IMR-90 (cell line): ENCODE measurements at regions not wholly inside any gene's neighbourhood (a gene's known extent, or its start where the extent isn't known, plus 50 kb on each side); places are given as distances from the start of the nearest gene placed in this dataset.

Experiments used
- ATAC-seq: fragments of 200-7000 bp; cut with Tn5 transposase; 2 replicates; pipeline ENCODE4 v1.9.1; 2020; ENCODE audit warnings: low read depth, mild to moderate bottlenecking, moderate library complexity
- BruUV-seq: library from RNA; stranded (reverse); fragments of 400-500 nt; replicated peaks from 2 replicates; lab custom pipeline; 2021; lab: Mats Ljungman, UMichigan
- CTCF ChIA-PET: fragments of 300-600 bp; formaldehyde crosslinking; extraction: SDS; loops from one replicate; lab custom pipeline; 2021; ENCODE audit warnings: antibody characterized with exemption; lab: Yijun Ruan, JAX
- POLR2A ChIA-PET: fragments of 300-600 bp; sonication (Branson Sonifier 250); formaldehyde crosslinking; loops from one replicate; lab custom pipeline; 2022; ENCODE audit warnings: antibody characterized with exemption; ENCODE audit not compliant: unreplicated experiment; lab: Charles Lee
- DNase-seq: peaks from one replicate; pipeline ENCODE4 v3.0.0; 2013
- H2AFZ ChIP-seq: replicated peaks from 2 replicates; pipeline ENCODE3; 2013; ENCODE audit warnings: low read length, mild to moderate bottlenecking; ENCODE audit not compliant: poor library complexity
- H2AK5ac ChIP-seq: 2 replicates; pipeline ENCODE4 v1.6.1; 2013; ENCODE audit warnings: low read depth, low read length, inconsistent platforms
- H2AK9ac ChIP-seq: replicated peaks from 2 replicates; pipeline ENCODE3; 2013; ENCODE audit warnings: mild to moderate bottlenecking, low read depth, low read length, moderate library complexity; ENCODE audit not compliant: poor library complexity
- H2BK120ac ChIP-seq: 2 replicates; pipeline ENCODE4 v1.6.1; 2013; ENCODE audit warnings: low read depth, low read length, inconsistent platforms
- H2BK15ac ChIP-seq: 3 replicates; pipeline ENCODE4 v1.6.1; 2013; ENCODE audit warnings: low read depth, low read length, inconsistent platforms
- H2BK20ac ChIP-seq: 2 replicates; pipeline ENCODE4 v1.6.1; 2013; ENCODE audit warnings: low read depth, mild to moderate bottlenecking, inconsistent platforms, low read length, moderate library complexity
- H2BK5ac ChIP-seq: 2 replicates; pipeline ENCODE4 v1.6.1; 2013; ENCODE audit warnings: mild to moderate bottlenecking, low read depth, low read length, inconsistent platforms; ENCODE audit not compliant: poor library complexity, severe bottlenecking
- H3K14ac ChIP-seq: replicated peaks from 2 replicates; pipeline ENCODE4 v1.6.1; 2013; ENCODE audit warnings: low read depth, low read length, inconsistent platforms
- H3K18ac ChIP-seq: 2 replicates; pipeline ENCODE4 v1.6.1; 2013; ENCODE audit warnings: low read depth, low read length, control low read depth
- H3K23ac ChIP-seq: 2 replicates; pipeline ENCODE4 v1.6.1; 2013; ENCODE audit warnings: low read depth, low read length, inconsistent platforms
- H3K27ac ChIP-seq: 2 replicates; pipeline ENCODE4 v1.5.1; 2013; ENCODE audit warnings: mild to moderate bottlenecking, control low read depth, low read length; ENCODE audit not compliant: insufficient read depth
- H3K27me3 ChIP-seq: 2 replicates; pipeline ENCODE4 v1.6.1; 2013; ENCODE audit warnings: low read length; ENCODE audit not compliant: control insufficient read depth, insufficient read depth
- H3K36me3 ChIP-seq: 2 replicates; pipeline ENCODE4 v1.6.1; 2013; ENCODE audit warnings: low read length, mixed read lengths; ENCODE audit not compliant: control insufficient read depth, insufficient read depth
- H3K4ac ChIP-seq: 2 replicates; pipeline ENCODE4 v1.6.1; 2013; ENCODE audit warnings: low read depth, low read length, inconsistent platforms
- H3K4me1 ChIP-seq: 2 replicates; pipeline ENCODE4 v1.6.1; 2013; ENCODE audit warnings: low read length, mixed read lengths; ENCODE audit not compliant: control insufficient read depth, insufficient read depth
- H3K4me2 ChIP-seq: 2 replicates; pipeline ENCODE4 v1.6.1; 2013; ENCODE audit warnings: low read depth, mild to moderate bottlenecking, control low read depth, low read length, moderate library complexity
- H3K4me3 ChIP-seq: 2 replicates; pipeline ENCODE4 v1.5.1; 2013; ENCODE audit warnings: low read depth, mild to moderate bottlenecking, control low read depth, low read length, moderate library complexity; ENCODE audit not compliant: insufficient read depth
- H3K56ac ChIP-seq: 2 replicates; pipeline ENCODE4 v1.6.1; 2013; ENCODE audit warnings: low read length, inconsistent platforms; ENCODE audit not compliant: insufficient read depth; ENCODE audit errors: extremely low read depth
- H3K79me1 ChIP-seq, 2 experiments: 2 replicates each; pipeline ENCODE4 v1.6.1; 2013; ENCODE audit warnings: low read length in 2 of 2, inconsistent platforms in 1 of 2, low read depth in 1 of 2
- H3K9ac ChIP-seq: 2 replicates; pipeline ENCODE4 v1.6.1; 2013; ENCODE audit warnings: low read depth, low read length, control low read depth
- H3K9me1 ChIP-seq: 2 replicates; pipeline ENCODE4 v1.6.1; 2013; ENCODE audit warnings: low read length, inconsistent platforms; ENCODE audit not compliant: insufficient read depth
- H3K9me3 ChIP-seq: 2 replicates; pipeline ENCODE4 v1.6.1; 2013; ENCODE audit warnings: low read length; ENCODE audit not compliant: control insufficient read depth, insufficient read depth
- H4K20me1 ChIP-seq: 2 replicates; pipeline ENCODE4 v1.6.1; 2013; ENCODE audit warnings: low read length, inconsistent platforms; ENCODE audit not compliant: insufficient read depth
- H4K5ac ChIP-seq: 2 replicates; pipeline ENCODE4 v1.6.1; 2013; ENCODE audit warnings: mild to moderate bottlenecking, low read depth, low read length, control low read depth
- H4K8ac ChIP-seq, 2 experiments: 2 replicates each; pipeline ENCODE4 v1.6.1; 2013; ENCODE audit warnings: low read depth in 2 of 2, low read length in 2 of 2, control low read depth in 1 of 2, inconsistent platforms in 1 of 2
- H4K91ac ChIP-seq: 2 replicates; pipeline ENCODE4 v1.6.1; 2013; ENCODE audit warnings: low read depth, low read length, inconsistent platforms; ENCODE audit not compliant: insufficient read depth
- BHLHE40 ChIP-seq: fragments of 150-350 bp; IDR thresholded peaks from 2 replicates; pipeline ENCODE4 v1.6.1; 2016; ENCODE audit warnings: mild to moderate bottlenecking, low read depth, low read length
- CEBPB ChIP-seq: IDR thresholded peaks from 2 replicates; pipeline ENCODE4 v1.6.1; 2012; ENCODE audit warnings: low read depth, low read length, improper control_type of control experiment
- CHD1 ChIP-seq: IDR thresholded peaks from 2 replicates; pipeline ENCODE4 v1.6.1; 2012; ENCODE audit warnings: low read depth, low read length, improper control_type of control experiment
- FOS ChIP-seq: fragments of 150-350 bp; IDR thresholded peaks from 2 replicates; pipeline ENCODE4 v1.6.1; 2016; ENCODE audit warnings: low read depth, low read length
- MAFK ChIP-seq: IDR thresholded peaks from 2 replicates; pipeline ENCODE4 v1.6.1; 2012; ENCODE audit warnings: low read depth, low read length, improper control_type of control experiment
- MAZ ChIP-seq: IDR thresholded peaks from 2 replicates; pipeline ENCODE4 v1.6.1; 2012; ENCODE audit warnings: low read depth, mild to moderate bottlenecking, low read length, improper control_type of control experiment, moderate library complexity, borderline replicate concordance
- RAD21 ChIP-seq: IDR thresholded peaks from 2 replicates; pipeline ENCODE4 v1.6.1; 2012; ENCODE audit warnings: low read length, improper control_type of control experiment
- RFX5 ChIP-seq: IDR thresholded peaks from 2 replicates; pipeline ENCODE4 v1.8.0; 2012; ENCODE audit warnings: low read depth, mild to moderate bottlenecking, low read length, moderate library complexity
- SMC3 ChIP-seq: fragments of 150-350 bp; IDR thresholded peaks from 2 replicates; pipeline ENCODE4 v1.6.1; 2016; ENCODE audit warnings: low read depth, mild to moderate bottlenecking, antibody characterized with exemption, low read length, moderate library complexity
- WGBS, 2 experiments: methylation state at CpG; one replicate each; pipeline versions ENCODE4 v1.1.5 to v1.1.7; 2013; ENCODE audit warnings: missing lambda C conversion rate in 2 of 2; ENCODE audit not compliant: insufficient read length in 1 of 2; ENCODE audit errors: extremely low coverage in 2 of 2; 5-methylcytosine and 5-hydroxymethylcytosine counted together
- dilution Hi-C: fragments of 300-500 bp; cut with HindIII; formaldehyde crosslinking; loops from one replicate; pipeline ENCODE4 v1.14.3; 2018; ENCODE audit warnings: low sequenced_read_pairs; ENCODE audit not compliant: unreplicated experiment
- in situ Hi-C: fragments of 300-500 bp; cut with MboI; formaldehyde crosslinking; loops from 3 replicates; pipeline ENCODE4 v1.14.3; 2019; ENCODE audit warnings: low sequenced_read_pairs, inconsistent platforms, mixed read lengths
- intact Hi-C: fragments of 100-400 bp; cut with micrococcal nuclease; formaldehyde crosslinking; loops from 2 replicates; pipeline ENCODE4 v1.10.0; 2022
- TF ChIP-seq, protein P1 (sequence below): fragments of 150-350 bp; IDR thresholded peaks from 2 replicates; pipeline ENCODE4 v1.6.1; 2017; ENCODE audit warnings: mild to moderate bottlenecking, antibody characterized with exemption, low read length, low read depth
- TF ChIP-seq, protein P2 (sequence below): fragments of 150-350 bp; IDR thresholded peaks from 2 replicates; pipeline ENCODE4 v1.6.1; 2016; ENCODE audit warnings: low read depth, mild to moderate bottlenecking, low read length, moderate library complexity, borderline replicate concordance

DNA sequence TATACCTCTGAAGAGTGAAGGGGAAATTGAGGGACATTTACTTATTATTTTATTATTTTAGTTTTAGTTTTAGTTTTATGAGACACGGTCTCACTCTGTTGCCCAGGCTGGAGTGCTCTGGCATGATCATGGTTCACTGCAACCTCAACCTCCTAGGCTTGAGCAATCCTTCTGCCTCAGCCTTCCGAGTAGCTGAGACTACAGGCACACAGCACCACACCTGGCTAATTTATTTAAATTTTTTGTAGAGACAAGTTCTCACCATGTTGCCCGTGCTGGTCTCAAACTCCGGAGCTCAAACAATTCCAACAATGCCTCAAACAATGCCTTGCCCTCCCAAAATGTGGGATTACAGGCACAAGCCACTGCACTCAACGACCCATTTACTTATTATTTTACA lies 68.4 kb upstream of the BMP2K start:
- POLR2A ChIA-PET: no interaction called here
- no peak overlapping the region for H2BK5ac ChIP-seq
- H3K4me3 ChIP-seq: no peak overlapping the region
- CTCF ChIA-PET: no interaction called here
- DNase-seq: no peak
- no peak overlapping the region for H2AFZ ChIP-seq
- H2BK120ac ChIP-seq: no peak overlapping the region
- no peak overlapping the region for H2BK20ac ChIP-seq
- intact Hi-C loops: no loop called here
- H3K27ac ChIP-seq: no peak overlapping the region
- TF ChIP-seq, protein P1, sequence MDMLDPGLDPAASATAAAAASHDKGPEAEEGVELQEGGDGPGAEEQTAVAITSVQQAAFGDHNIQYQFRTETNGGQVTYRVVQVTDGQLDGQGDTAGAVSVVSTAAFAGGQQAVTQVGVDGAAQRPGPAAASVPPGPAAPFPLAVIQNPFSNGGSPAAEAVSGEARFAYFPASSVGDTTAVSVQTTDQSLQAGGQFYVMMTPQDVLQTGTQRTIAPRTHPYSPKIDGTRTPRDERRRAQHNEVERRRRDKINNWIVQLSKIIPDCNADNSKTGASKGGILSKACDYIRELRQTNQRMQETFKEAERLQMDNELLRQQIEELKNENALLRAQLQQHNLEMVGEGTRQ: no peak
- no peak for TF ChIP-seq MAZ
- no peak for TF ChIP-seq BHLHE40
- TF ChIP-seq RAD21: no peak
- no peak for TF ChIP-seq CEBPB
- TF ChIP-seq SMC3: no peak
- no peak for TF ChIP-seq RFX5
- no peak for TF ChIP-seq FOS
- TF ChIP-seq, protein P2, sequence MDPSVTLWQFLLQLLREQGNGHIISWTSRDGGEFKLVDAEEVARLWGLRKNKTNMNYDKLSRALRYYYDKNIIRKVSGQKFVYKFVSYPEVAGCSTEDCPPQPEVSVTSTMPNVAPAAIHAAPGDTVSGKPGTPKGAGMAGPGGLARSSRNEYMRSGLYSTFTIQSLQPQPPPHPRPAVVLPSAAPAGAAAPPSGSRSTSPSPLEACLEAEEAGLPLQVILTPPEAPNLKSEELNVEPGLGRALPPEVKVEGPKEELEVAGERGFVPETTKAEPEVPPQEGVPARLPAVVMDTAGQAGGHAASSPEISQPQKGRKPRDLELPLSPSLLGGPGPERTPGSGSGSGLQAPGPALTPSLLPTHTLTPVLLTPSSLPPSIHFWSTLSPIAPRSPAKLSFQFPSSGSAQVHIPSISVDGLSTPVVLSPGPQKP: no peak
- no peak for TF ChIP-seq MAFK
- TF ChIP-seq CHD1: no peak
- H2BK15ac ChIP-seq: no peak overlapping the region
- no peak overlapping the region for H3K4ac ChIP-seq
- H2AK5ac ChIP-seq: no peak overlapping the region
- no peaks in the 10 kb centered on the region for H3K36me3 ChIP-seq
- no peak overlapping the region for H3K18ac ChIP-seq
- no peak overlapping the region for H3K14ac ChIP-seq
- no peak for ATAC-seq
- H4K8ac ChIP-seq: no peak overlapping the region
- WGBS, 2 experiments: no CpG with 5 or more reads among the region's 5 CpGs
- H3K9me3 ChIP-seq: 0 out of 2 replicates have a peak, but pooled peaks cover 2% of the 10 kb centered on the region
- no peaks in the 10 kb centered on the region for H3K79me1 ChIP-seq
- no peaks in the 10 kb centered on the region for H3K9me1 ChIP-seq
- H3K4me2 ChIP-seq: no peak overlapping the region
- H3K27me3 ChIP-seq: no peaks in the 10 kb centered on the region
- H3K9ac ChIP-seq: no peak overlapping the region
- no peaks in the 10 kb centered on the region for H4K20me1 ChIP-seq
- dilution Hi-C loops: no loop called here
- H4K5ac ChIP-seq: no peak overlapping the region
- in situ Hi-C loops: no loop called here
- BruUV-seq: no TSS peak
- no peak overlapping the region for H4K91ac ChIP-seq
- H3K23ac ChIP-seq: no peak overlapping the region
- no peak overlapping the region for H2AK9ac ChIP-seq
- H3K4me1 ChIP-seq: peaks cover 3% of the 10 kb centered on the region; the same call in 1 of the 2 replicates
- no peak overlapping the region for H3K56ac ChIP-seq
